ENCODE measurements at regions not wholly inside any gene's neighbourhood (a gene's known extent, or its start where the extent isn't known, plus 50 kb on each side); places are given as distances from the start of the nearest gene placed in this dataset.

DNA sequence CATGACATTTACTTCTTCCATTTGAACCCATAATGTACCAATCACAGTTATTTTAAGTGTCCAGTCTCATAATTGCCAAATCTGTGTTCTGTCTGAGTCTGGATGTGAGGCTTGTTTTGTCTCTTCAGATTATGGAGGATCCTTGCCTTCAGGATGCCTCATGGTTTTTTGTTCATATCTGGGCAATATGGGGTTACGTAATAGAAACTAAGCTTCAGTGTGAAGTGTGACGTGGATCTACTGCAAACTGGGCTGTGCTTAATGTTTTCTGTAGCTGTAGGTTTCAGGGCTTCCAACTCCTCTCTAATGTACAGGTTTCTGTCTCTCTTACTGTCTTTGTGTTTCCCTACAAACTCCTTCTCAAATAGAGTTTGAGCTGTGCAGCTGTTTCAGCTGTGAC, 223.7 kb upstream of the ADARB2 start:
- POLR2A ChIA-PET: no interaction called here
- no peak for DNase-seq (ENCODE audit: extremely low spot score)
- TF ChIP-seq NFRKB (IDR thresholded peaks at IDR 0.05): no peak
- CTCF ChIA-PET: no interaction called here

DNA sequence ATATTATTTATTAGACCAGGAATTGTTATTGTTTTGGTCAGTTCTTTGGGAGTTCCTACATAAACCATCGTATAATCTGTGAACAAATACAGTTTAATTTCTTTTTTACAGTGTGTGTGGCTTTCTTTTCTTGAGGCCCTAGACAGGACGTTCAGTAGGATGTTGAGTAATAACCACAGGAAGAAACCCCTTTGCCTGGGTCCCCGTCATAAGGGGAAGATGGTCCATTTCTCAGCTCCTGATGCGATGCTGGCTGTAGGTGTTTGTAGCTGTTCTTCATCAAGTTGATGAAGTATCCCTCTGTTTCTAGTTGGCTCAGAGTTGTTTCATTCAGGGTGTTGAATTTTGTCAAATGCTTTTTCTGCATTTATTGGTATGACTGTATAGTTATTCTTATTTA, 219.7 kb upstream of the ADARB2 start:
- ChIA-PET POLR2A (no interaction called here), CTCF (no interaction called here)
- DNase-seq (ENCODE audit: extremely low spot score): no peak
- TF ChIP-seq HDGF (IDR thresholded peaks at IDR 0.05; ENCODE audit: borderline replicate concordance) (no peak), BHLHE40 (IDR thresholded peaks at IDR 0.05; ENCODE audit: borderline replicate concordance) (no peak), CTBP1 (IDR thresholded peaks at IDR 0.05; ENCODE audit: borderline replicate concordance) (no peak), FOXM1 (IDR thresholded peaks at IDR 0.05; ENCODE audit: borderline replicate concordance) (no peak), FOXK2 (IDR thresholded peaks at IDR 0.05) (no peak), SP1 (IDR thresholded peaks at IDR 0.05) (no peak), FOXA1 (IDR thresholded peaks at IDR 0.05) (no peak), LEF1 (IDR thresholded peaks at IDR 0.05; ENCODE audit: borderline replicate concordance) (no peak), NFRKB (IDR thresholded peaks at IDR 0.05) (no peak), L3MBTL2 (conservative IDR thresholded peaks at IDR 0.05) (no peak)

- TF ChIP-seq BHLHE40 (IDR thresholded peaks at IDR 0.05; ENCODE audit: borderline replicate concordance) (no peak), TARDBP (IDR thresholded peaks at IDR 0.05) (no peak), HDGF (IDR thresholded peaks at IDR 0.05; ENCODE audit: borderline replicate concordance) (no peak), CTBP1 (IDR thresholded peaks at IDR 0.05; ENCODE audit: borderline replicate concordance) (no peak), SP1 (IDR thresholded peaks at IDR 0.05) (no peak), FOXK2 (IDR thresholded peaks at IDR 0.05) (no peak), ARNT (IDR thresholded peaks at IDR 0.05) (no peak), FOXA1 (IDR thresholded peaks at IDR 0.05) (no peak), ELF4 (IDR thresholded peaks at IDR 0.05) (no peak), NFRKB (IDR thresholded peaks at IDR 0.05) (no peak), LEF1 (IDR thresholded peaks at IDR 0.05; ENCODE audit: borderline replicate concordance) (no peak), ZNF384 (IDR thresholded peaks at IDR 0.05) (no peak), SUZ12 (IDR thresholded peaks at IDR 0.05) (no peak), FOXM1 (IDR thresholded peaks at IDR 0.05; ENCODE audit: borderline replicate concordance) (no peak), L3MBTL2 (conservative IDR thresholded peaks at IDR 0.05) (no peak)
- TF ChIP-seq, protein P1, sequence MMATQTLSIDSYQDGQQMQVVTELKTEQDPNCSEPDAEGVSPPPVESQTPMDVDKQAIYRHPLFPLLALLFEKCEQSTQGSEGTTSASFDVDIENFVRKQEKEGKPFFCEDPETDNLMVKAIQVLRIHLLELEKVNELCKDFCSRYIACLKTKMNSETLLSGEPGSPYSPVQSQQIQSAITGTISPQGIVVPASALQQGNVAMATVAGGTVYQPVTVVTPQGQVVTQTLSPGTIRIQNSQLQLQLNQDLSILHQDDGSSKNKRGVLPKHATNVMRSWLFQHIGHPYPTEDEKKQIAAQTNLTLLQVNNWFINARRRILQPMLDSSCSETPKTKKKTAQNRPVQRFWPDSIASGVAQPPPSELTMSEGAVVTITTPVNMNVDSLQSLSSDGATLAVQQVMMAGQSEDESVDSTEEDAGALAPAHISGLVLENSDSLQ (IDR thresholded peaks at IDR 0.05): no peak
- ChIA-PET CTCF (no interaction called here), POLR2A (no interaction called here)
Measured at GRCh38 chr10:1954300-1954699, 217.0 kb upstream of the ADARB2 start.

DNA sequence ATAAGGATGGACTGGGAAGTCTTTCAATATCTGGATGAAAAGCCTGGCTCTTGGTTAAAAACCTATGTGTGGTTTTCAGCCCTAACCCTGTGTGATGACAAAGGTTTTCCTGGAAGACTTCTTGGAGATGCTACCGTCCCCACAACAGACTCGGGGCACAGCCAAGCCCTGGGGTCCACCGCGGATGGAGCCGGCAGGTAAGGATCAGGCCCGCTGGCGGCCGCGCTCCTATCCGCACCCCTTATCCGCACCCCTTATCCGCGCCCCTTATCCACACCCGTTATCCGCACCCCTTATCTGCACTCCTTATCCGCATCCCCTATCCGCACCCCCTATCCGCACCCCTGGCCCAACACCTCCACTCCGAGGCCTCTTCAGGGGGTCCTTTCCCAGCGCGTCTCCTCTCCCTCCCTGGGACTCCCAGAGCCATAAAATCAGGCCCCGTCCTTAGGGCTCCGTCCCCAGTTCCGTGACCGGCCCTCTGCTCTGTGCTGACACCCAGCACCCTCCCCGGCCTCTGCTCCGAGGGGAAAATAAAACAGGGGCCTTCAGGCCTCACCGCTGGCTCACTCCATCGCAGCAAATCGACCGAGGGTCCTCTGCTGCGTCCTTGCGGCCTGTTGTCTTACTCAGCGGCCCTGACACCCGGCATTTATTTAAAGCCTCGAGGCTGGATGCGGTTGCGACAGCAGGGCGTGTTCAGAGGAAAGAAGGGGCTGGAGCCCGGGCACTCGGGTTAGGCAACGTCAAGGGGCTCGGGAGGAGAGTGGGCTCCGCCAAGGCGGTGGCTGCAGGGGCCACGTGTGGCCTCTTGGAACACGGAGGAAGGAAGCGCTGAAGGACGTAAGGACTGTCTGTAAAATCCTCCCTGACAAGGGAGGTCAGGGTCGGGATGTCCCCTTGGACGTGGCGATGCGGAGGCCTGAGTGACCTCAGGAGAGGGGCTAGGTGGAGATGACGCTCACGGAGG, 215.1 kb upstream of the ADARB2 start:
- TF ChIP-seq BHLHE40 (IDR thresholded peaks at IDR 0.05; ENCODE audit: borderline replicate concordance): no peak
- no peak for TF ChIP-seq LEF1 (IDR thresholded peaks at IDR 0.05; ENCODE audit: borderline replicate concordance)
- TF ChIP-seq FOXK2 (IDR thresholded peaks at IDR 0.05): no peak
- TF ChIP-seq TARDBP (IDR thresholded peaks at IDR 0.05): no peak
- no peak for TF ChIP-seq FOXM1 (IDR thresholded peaks at IDR 0.05; ENCODE audit: borderline replicate concordance)
- TF ChIP-seq L3MBTL2 (conservative IDR thresholded peaks at IDR 0.05): no peak
- TF ChIP-seq NFRKB (IDR thresholded peaks at IDR 0.05): no peak
- TF ChIP-seq ZNF384 (IDR thresholded peaks at IDR 0.05): no peak
- no peak for TF ChIP-seq SUZ12 (IDR thresholded peaks at IDR 0.05)
- no peak for TF ChIP-seq ELF4 (IDR thresholded peaks at IDR 0.05)
- no peak for TF ChIP-seq CTBP1 (IDR thresholded peaks at IDR 0.05; ENCODE audit: borderline replicate concordance)
- no peak for TF ChIP-seq ARNT (IDR thresholded peaks at IDR 0.05)
- TF ChIP-seq FOXA1 (IDR thresholded peaks at IDR 0.05): no peak
- TF ChIP-seq, protein P1 (IDR thresholded peaks at IDR 0.05): no peak
- DNase-seq (ENCODE audit: extremely low spot score): no peak
- ChIA-PET POLR2A (no interaction called here), CTCF (no interaction called here)

More at GRCh38 chr10:1954300-1954699, 217.0 kb upstream of the ADARB2 start:
- no peak for DNase-seq (ENCODE audit: extremely low spot score)

GRCh38 chr10:1950803-1951495, 213.6 kb upstream of the ADARB2 start:
- no peak for TF ChIP-seq HDGF (IDR thresholded peaks at IDR 0.05; ENCODE audit: borderline replicate concordance)
- TF ChIP-seq, protein P1 (IDR thresholded peaks at IDR 0.05): no peak
- no peak for TF ChIP-seq TARDBP (IDR thresholded peaks at IDR 0.05)
- TF ChIP-seq LEF1 (IDR thresholded peaks at IDR 0.05; ENCODE audit: borderline replicate concordance): no peak
- no peak for TF ChIP-seq NFRKB (IDR thresholded peaks at IDR 0.05)
- no peak for TF ChIP-seq ZNF384 (IDR thresholded peaks at IDR 0.05)
- no peak for TF ChIP-seq FOXM1 (IDR thresholded peaks at IDR 0.05; ENCODE audit: borderline replicate concordance)
- no peak for TF ChIP-seq FOXK2 (IDR thresholded peaks at IDR 0.05)
- no peak for TF ChIP-seq FOXA1 (IDR thresholded peaks at IDR 0.05)
- no peak for TF ChIP-seq SP1 (IDR thresholded peaks at IDR 0.05)
- no peak for TF ChIP-seq CTBP1 (IDR thresholded peaks at IDR 0.05; ENCODE audit: borderline replicate concordance)
- TF ChIP-seq L3MBTL2 (conservative IDR thresholded peaks at IDR 0.05): no peak
- no peak for TF ChIP-seq BHLHE40 (IDR thresholded peaks at IDR 0.05; ENCODE audit: borderline replicate concordance)
- TF ChIP-seq SUZ12 (IDR thresholded peaks at IDR 0.05): no peak
- TF ChIP-seq ARNT (IDR thresholded peaks at IDR 0.05): no peak
- TF ChIP-seq ELF4 (IDR thresholded peaks at IDR 0.05): no peak
- DNase-seq (ENCODE audit: extremely low spot score): no peak
- ChIA-PET CTCF (no interaction called here), POLR2A (no interaction called here)
